ENCODE measurements at regions not wholly inside any gene's neighbourhood (a gene's known extent, or its start where the extent isn't known, plus 50 kb on each side); places are given as distances from the start of the nearest gene placed in this dataset.
"Not testable (repeated sequence)": the region's sequence is repeated elsewhere in the genome, so short reads cannot be mapped to it uniquely, and the experiment has no call there.

DNA sequence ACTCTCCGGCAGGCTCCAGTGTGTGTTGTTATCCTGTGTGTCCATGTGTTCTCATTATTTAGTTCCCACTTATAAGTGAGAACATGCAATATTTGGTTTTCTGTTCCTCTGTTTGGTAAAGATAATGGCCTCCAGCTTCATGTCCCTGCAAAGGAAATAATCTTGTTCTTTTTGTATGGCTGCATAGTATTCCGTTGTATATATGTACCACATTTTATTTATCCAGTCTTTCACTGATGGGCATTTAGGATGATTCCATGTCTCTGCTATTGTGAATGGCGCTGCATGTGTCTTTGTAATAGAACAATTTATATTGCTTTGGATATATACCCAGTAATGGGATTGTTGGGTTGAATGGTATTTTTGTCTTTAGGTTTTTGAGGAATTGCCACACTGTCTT, 807.3 kb upstream of the CA10 start:
- DNase-seq (ENCODE audit: low spot score) = no peak
- Histone ChIP-seq H3K4me3 (no peak overlapping the region), H3K27ac (no peak overlapping the region)
- TF ChIP-seq, protein P1, sequence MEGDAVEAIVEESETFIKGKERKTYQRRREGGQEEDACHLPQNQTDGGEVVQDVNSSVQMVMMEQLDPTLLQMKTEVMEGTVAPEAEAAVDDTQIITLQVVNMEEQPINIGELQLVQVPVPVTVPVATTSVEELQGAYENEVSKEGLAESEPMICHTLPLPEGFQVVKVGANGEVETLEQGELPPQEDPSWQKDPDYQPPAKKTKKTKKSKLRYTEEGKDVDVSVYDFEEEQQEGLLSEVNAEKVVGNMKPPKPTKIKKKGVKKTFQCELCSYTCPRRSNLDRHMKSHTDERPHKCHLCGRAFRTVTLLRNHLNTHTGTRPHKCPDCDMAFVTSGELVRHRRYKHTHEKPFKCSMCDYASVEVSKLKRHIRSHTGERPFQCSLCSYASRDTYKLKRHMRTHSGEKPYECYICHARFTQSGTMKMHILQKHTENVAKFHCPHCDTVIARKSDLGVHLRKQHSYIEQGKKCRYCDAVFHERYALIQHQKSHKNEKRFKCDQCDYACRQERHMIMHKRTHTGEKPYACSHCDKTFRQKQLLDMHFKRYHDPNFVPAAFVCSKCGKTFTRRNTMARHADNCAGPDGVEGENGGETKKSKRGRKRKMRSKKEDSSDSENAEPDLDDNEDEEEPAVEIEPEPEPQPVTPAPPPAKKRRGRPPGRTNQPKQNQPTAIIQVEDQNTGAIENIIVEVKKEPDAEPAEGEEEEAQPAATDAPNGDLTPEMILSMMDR (IDR thresholded peaks at IDR 0.05) = no peak

- H3K27ac ChIP-seq; H3K4me3 ChIP-seq; DNase-seq (ENCODE audit: low spot score): not testable (repeated sequence)
Measured at GRCh38 chr17:52961751-52962150, 803.2 kb upstream of the CA10 start.

DNA sequence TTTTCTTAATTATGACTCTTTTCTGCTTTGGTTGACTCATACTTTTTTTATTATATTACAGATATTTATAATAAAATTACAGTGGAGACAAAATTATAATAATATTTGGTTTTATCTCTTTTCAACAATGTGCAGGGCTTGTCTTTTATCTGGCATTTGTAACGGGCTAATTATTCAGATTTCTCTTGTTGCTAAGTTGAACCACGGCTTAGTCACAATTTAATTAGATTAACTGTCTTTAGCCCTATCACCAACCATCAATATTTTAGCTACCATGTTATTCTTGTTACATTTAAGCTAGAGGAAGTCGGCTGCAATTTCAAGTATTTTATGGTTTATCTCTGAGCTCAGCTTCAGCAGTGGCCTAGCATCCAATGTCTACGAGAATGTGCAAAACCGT, 798.9 kb upstream of the CA10 start:
- H3K4me3 ChIP-seq = no peak overlapping the region
- no peak for DNase-seq (ENCODE audit: low spot score)
- TF ChIP-seq, protein P1 (IDR thresholded peaks at IDR 0.05) = no peak
- H3K27ac ChIP-seq = no peak overlapping the region

DNA sequence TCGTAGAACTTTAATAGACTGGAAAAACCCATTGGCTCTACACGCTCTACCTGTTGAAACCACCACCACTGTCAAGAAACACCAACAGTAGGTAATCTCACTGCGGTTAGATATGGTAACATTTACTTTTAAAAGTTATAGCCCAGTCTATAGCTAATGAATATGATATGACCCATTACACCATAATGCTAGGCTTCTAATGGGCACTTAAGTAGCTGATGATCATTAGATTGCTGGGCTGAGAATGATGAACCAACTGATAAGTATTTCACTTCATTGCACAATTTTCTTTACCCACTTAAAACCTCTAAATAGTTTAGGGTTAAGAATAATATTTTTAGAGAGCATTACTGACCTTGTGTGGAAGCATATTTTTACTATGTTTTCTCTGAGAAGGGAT, 788.9 kb upstream of the CA10 start:
- Histone ChIP-seq H3K27ac (no peak overlapping the region), H3K4me3 (no peak overlapping the region)
- no peak for DNase-seq (ENCODE audit: low spot score)
- TF ChIP-seq, protein P1 (IDR thresholded peaks at IDR 0.05) = no peak

- Histone ChIP-seq H3K4me3 (no peak overlapping the region), H3K27ac (no peak overlapping the region)
- TF ChIP-seq, protein P1 (IDR thresholded peaks at IDR 0.05) = no peak
- DNase-seq (ENCODE audit: low spot score) = no peak
Measured at GRCh38 chr17:52938623-52939230, 780.2 kb upstream of the CA10 start.

- DNase-seq (ENCODE audit: low spot score) = no peak
- TF ChIP-seq, protein P1 (IDR thresholded peaks at IDR 0.05) = no peak
Measured at GRCh38 chr17:52930581-52930980, 772.1 kb upstream of the CA10 start.

DNA sequence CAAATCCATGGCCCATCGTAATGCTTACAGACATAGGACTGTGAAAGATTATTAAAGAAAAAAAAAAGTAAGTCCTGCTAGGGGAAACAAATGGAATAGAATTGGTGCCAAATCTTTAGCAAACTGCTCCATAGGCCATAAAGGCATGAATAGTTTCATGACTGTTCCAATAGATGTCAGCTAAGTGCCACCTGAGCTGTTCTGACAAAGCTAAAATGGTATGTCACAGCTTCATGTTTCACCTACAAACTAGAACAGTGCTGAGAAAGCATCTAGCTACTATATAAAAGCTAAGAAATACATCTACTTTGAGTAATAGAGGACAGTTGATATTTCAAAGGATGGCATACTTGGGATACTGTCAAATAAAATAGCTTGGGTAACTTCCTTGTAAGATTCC, 771.6 kb upstream of the CA10 start:
- no peak for DNase-seq (ENCODE audit: low spot score)
- TF ChIP-seq, protein P1 (IDR thresholded peaks at IDR 0.05) = no peak
- Histone ChIP-seq H3K4me3 (no peak overlapping the region), H3K27ac (no peak overlapping the region)

More at GRCh38 chr17:52930581-52930980, 772.1 kb upstream of the CA10 start:
- H3K27ac ChIP-seq = no peak overlapping the region
- no peak overlapping the region for H3K4me3 ChIP-seq
